IPS-20b (cell line): ENCODE measurements at regions not wholly inside any gene's neighbourhood (a gene's known extent, or its start where the extent isn't known, plus 50 kb on each side); places are given as distances from the start of the nearest gene placed in this dataset.
A peak's percentile ranks its signal among the peaks of the same experiment; 100 is the strongest.

Source experiments
- H3K27ac ChIP-seq: one replicate; pipeline ENCODE4 v1.5.1; 2013; ENCODE audit warnings: low read length
- H3K27me3 ChIP-seq: 2 replicates; pipeline ENCODE4 v1.6.1; 2013; ENCODE audit warnings: mild to moderate bottlenecking, low read length, inconsistent platforms; ENCODE audit not compliant: insufficient read depth
- H3K36me3 ChIP-seq: 2 replicates; pipeline ENCODE4 v1.6.1; 2013; ENCODE audit warnings: low read depth, mild to moderate bottlenecking, inconsistent platforms, low read length, moderate library complexity; ENCODE audit not compliant: insufficient read depth
- H3K4me1 ChIP-seq: 2 replicates; pipeline ENCODE4 v1.6.1; 2013; ENCODE audit warnings: mild to moderate bottlenecking, control low read depth, inconsistent platforms, low read length, moderate library complexity; ENCODE audit not compliant: insufficient read depth
- H3K4me3 ChIP-seq: 2 replicates; pipeline ENCODE4 v1.5.1; 2013; ENCODE audit warnings: mild to moderate bottlenecking, low read length, inconsistent platforms
- H3K9ac ChIP-seq: 2 replicates; pipeline ENCODE4 v1.6.1; 2013; ENCODE audit warnings: low read depth, mild to moderate bottlenecking, inconsistent platforms, low read length, moderate library complexity
- H3K9me3 ChIP-seq: 2 replicates; pipeline ENCODE4 v1.6.1; 2013; ENCODE audit warnings: mild to moderate bottlenecking, low read depth, low read length, inconsistent platforms; ENCODE audit not compliant: insufficient read depth

GRCh38 chr2:20525041-20526035, 78.5 kb downstream of the RHOB start:
- Histone ChIP-seq H3K4me1 (no peaks in the 10 kb centered on the region), H3K36me3 (no peaks in the 10 kb centered on the region), H3K27ac (no peak overlapping the region), H3K9me3 (no peaks in the 10 kb centered on the region), H3K27me3 (no peaks in the 10 kb centered on the region), H3K9ac (0 out of 2 replicates have a peak overlapping the region, but pooled peaks have one; percentile 32), H3K4me3 (no peak overlapping the region)

- no peak overlapping the region for H3K4me3 ChIP-seq
- no peaks in the 10 kb centered on the region for H3K4me1 ChIP-seq
- no peak overlapping the region for H3K27ac ChIP-seq
- H3K36me3 ChIP-seq = no peaks in the 10 kb centered on the region
- no peak overlapping the region for H3K9ac ChIP-seq
- H3K27me3 ChIP-seq = no peaks in the 10 kb centered on the region
- H3K9me3 ChIP-seq = no peaks in the 10 kb centered on the region
These were observed 79.3 kb downstream of the RHOB start for GRCh38 chr2:20526160-20526559.

GRCh38 chr2:20526708-20527107, 79.8 kb downstream of the RHOB start:
- Histone ChIP-seq H3K4me3 (no peak overlapping the region), H3K27me3 (no peaks in the 10 kb centered on the region), H3K4me1 (no peaks in the 10 kb centered on the region), H3K9me3 (no peaks in the 10 kb centered on the region), H3K27ac (no peak overlapping the region), H3K9ac (no peak overlapping the region), H3K36me3 (no peaks in the 10 kb centered on the region)

GRCh38 chr2:20528713-20529112, 81.8 kb downstream of the RHOB start:
- Histone ChIP-seq H3K36me3 (no peaks in the 10 kb centered on the region), H3K27ac (no peak overlapping the region), H3K4me1 (no peaks in the 10 kb centered on the region), H3K9ac (no peak overlapping the region), H3K4me3 (no peak overlapping the region), H3K27me3 (no peaks in the 10 kb centered on the region), H3K9me3 (no peaks in the 10 kb centered on the region)

GRCh38 chr2:20530520-20530919, 83.6 kb downstream of the RHOB start:
- no peak overlapping the region for H3K9ac ChIP-seq
- no peak overlapping the region for H3K4me3 ChIP-seq
- no peaks in the 10 kb centered on the region for H3K36me3 ChIP-seq
- H3K9me3 ChIP-seq = no peaks in the 10 kb centered on the region
- no peak overlapping the region for H3K27ac ChIP-seq
- no peaks in the 10 kb centered on the region for H3K4me1 ChIP-seq
- no peaks in the 10 kb centered on the region for H3K27me3 ChIP-seq

GRCh38 chr2:20531633-20532262, 84.9 kb downstream of the RHOB start:
- no peaks in the 10 kb centered on the region for H3K4me1 ChIP-seq
- H3K9me3 ChIP-seq = no peaks in the 10 kb centered on the region
- no peak overlapping the region for H3K9ac ChIP-seq
- no peak overlapping the region for H3K27ac ChIP-seq
- H3K4me3 ChIP-seq = no peak overlapping the region
- H3K27me3 ChIP-seq = no peaks in the 10 kb centered on the region
- H3K36me3 ChIP-seq = no peaks in the 10 kb centered on the region

GRCh38 chr2:20532634-20533437, 86.0 kb downstream of the RHOB start:
- Histone ChIP-seq H3K9ac (no peak overlapping the region), H3K4me1 (peaks cover 2% of the 10 kb centered on the region; the same call in 1 of the 2 replicates), H3K27me3 (no peaks in the 10 kb centered on the region), H3K9me3 (no peaks in the 10 kb centered on the region), H3K27ac (no peak overlapping the region), H3K36me3 (no peaks in the 10 kb centered on the region), H3K4me3 (no peak overlapping the region)

- no peak overlapping the region for H3K4me3 ChIP-seq
- no peak overlapping the region for H3K9ac ChIP-seq
These were observed 87.2 kb downstream of the RHOB start for GRCh38 chr2:20533993-20534622.

GRCh38 chr2:20534913-20535801, 88.3 kb downstream of the RHOB start:
- H3K9me3 ChIP-seq = no peaks in the 10 kb centered on the region
- H3K4me1 ChIP-seq = peaks cover 8% of the 10 kb centered on the region; the same call in 1 of the 2 replicates
- H3K4me3 ChIP-seq = no peak overlapping the region
- H3K9ac ChIP-seq = no peak overlapping the region
- no peaks in the 10 kb centered on the region for H3K36me3 ChIP-seq
- H3K27ac ChIP-seq = no peak overlapping the region
- H3K27me3 ChIP-seq = no peaks in the 10 kb centered on the region

More at GRCh38 chr2:20533993-20534622, 87.2 kb downstream of the RHOB start:
- Histone ChIP-seq H3K4me1 (peaks cover 8% of the 10 kb centered on the region; the same call in 1 of the 2 replicates), H3K27ac (no peak overlapping the region), H3K27me3 (no peaks in the 10 kb centered on the region), H3K9me3 (no peaks in the 10 kb centered on the region), H3K36me3 (no peaks in the 10 kb centered on the region)

- Histone ChIP-seq H3K27me3 (no peaks in the 10 kb centered on the region), H3K9me3 (no peaks in the 10 kb centered on the region), H3K4me3 (no peak overlapping the region), H3K4me1 (peaks cover 8% of the 10 kb centered on the region; the same call in 1 of the 2 replicates), H3K27ac (no peak overlapping the region), H3K9ac (no peak overlapping the region), H3K36me3 (no peaks in the 10 kb centered on the region)
These were observed 89.9 kb downstream of the RHOB start for GRCh38 chr2:20536619-20537422.
